Stimulated activated naive CD8-positive, alpha-beta T cell treated with anti-CD3 and anti-CD28 coated beads, Interleukin-15, amount 100 ng/mL, for 72 hours (primary cell): ENCODE measurements at regions not wholly inside any gene's neighbourhood (a gene's known extent, or its start where the extent isn't known, plus 50 kb on each side); places are given as distances from the start of the nearest gene placed in this dataset.
"Not testable (repeated sequence)": the region's sequence is repeated elsewhere in the genome, so short reads cannot be mapped to it uniquely, and the experiment has no call there.

Experiments
- ATAC-seq: fragments of 150-1000 bp; cut with Tn5 transposase; 2 replicates; pipeline ENCODE4 v1.10.0; 2021; ENCODE audit warnings: mild to moderate bottlenecking, moderate library complexity
- DNase-seq, 2 donors: peaks; one replicate each; pipeline ENCODE4 v3.0.0; 2021 to 2022
- H3K27ac Mint-ChIP-seq, 2 donors: one replicate each; pipeline ENCODE4 v1.8.0; 2022; ENCODE audit warnings: mild to moderate bottlenecking in 2 of 2, mixed read lengths in 2 of 2, moderate library complexity in 2 of 2
- H3K27me3 Mint-ChIP-seq: one replicate; pipeline ENCODE4 v1.8.0; 2022; ENCODE audit warnings: mixed read lengths
- H3K4me1 Mint-ChIP-seq: one replicate; pipeline ENCODE4 v1.8.0; 2022; ENCODE audit warnings: mild to moderate bottlenecking, mixed read lengths
- H3K4me3 Mint-ChIP-seq, 2 donors: one replicate each; pipeline ENCODE4 v1.8.0; 2022; ENCODE audit warnings: mild to moderate bottlenecking in 2 of 2, mixed read lengths in 2 of 2, moderate library complexity in 1 of 2
- H3K9me3 Mint-ChIP-seq, 2 donors: one replicate each; pipeline ENCODE4 v1.8.0; 2022; ENCODE audit warnings: mixed read lengths in 2 of 2

- Mint-ChIP-seq H3K27me3 (no peaks in the 10 kb centered on the region), H3K4me1 (no peaks in the 10 kb centered on the region), H3K4me3 (no peak overlapping the region), H3K9me3 (no peaks in the 10 kb centered on the region), H3K27ac (no peak overlapping the region)
- ATAC-seq, result no peak
- DNase-seq, result no peak
These were observed 361.0 kb upstream of the TMEFF2 start for GRCh38 chr2:192555740-192556139.

GRCh38 chr2:192551760-192552159 is 357.0 kb upstream of the TMEFF2 start:
- Mint-ChIP-seq H3K4me3 (no peak overlapping the region), H3K4me1 (no peaks in the 10 kb centered on the region), H3K27ac (no peak overlapping the region), H3K9me3 (no peaks in the 10 kb centered on the region), H3K27me3 (no peaks in the 10 kb centered on the region)
- ATAC-seq (no peak), DNase-seq (no peak)

GRCh38 chr2:192546565-192546964 is 351.8 kb upstream of the TMEFF2 start:
- no peaks in the 10 kb centered on the region for H3K9me3 Mint-ChIP-seq
- no peaks in the 10 kb centered on the region for H3K27me3 Mint-ChIP-seq
- no peak overlapping the region for H3K4me3 Mint-ChIP-seq
- no peaks in the 10 kb centered on the region for H3K4me1 Mint-ChIP-seq
- H3K27ac Mint-ChIP-seq, result no peak overlapping the region
- DNase-seq (no peak), ATAC-seq (no peak)

- Mint-ChIP-seq H3K4me3 (no peak overlapping the region), H3K4me1 (no peaks in the 10 kb centered on the region), H3K9me3 (no peaks in the 10 kb centered on the region), H3K27me3 (no peaks in the 10 kb centered on the region), H3K27ac (no peak overlapping the region)
- no peak for ATAC-seq
- no peak for DNase-seq
These were observed 349.7 kb upstream of the TMEFF2 start for GRCh38 chr2:192544371-192544955.

GRCh38 chr2:192542148-192543066 is 347.7 kb upstream of the TMEFF2 start:
- not testable (repeated sequence) for H3K27me3 Mint-ChIP-seq, DNase-seq, H3K4me3 Mint-ChIP-seq, H3K9me3 Mint-ChIP-seq, H3K4me1 Mint-ChIP-seq, H3K27ac Mint-ChIP-seq, ATAC-seq

- no peaks in the 10 kb centered on the region for H3K4me1 Mint-ChIP-seq
- no peaks in the 10 kb centered on the region for H3K9me3 Mint-ChIP-seq
- no peak overlapping the region for H3K27ac Mint-ChIP-seq
- no peak for DNase-seq
- H3K4me3 Mint-ChIP-seq, result no peak overlapping the region
- no peaks in the 10 kb centered on the region for H3K27me3 Mint-ChIP-seq
- no peak for ATAC-seq
These were observed 344.6 kb upstream of the TMEFF2 start for GRCh38 chr2:192539306-192539705.

GRCh38 chr2:192536922-192537624 is 342.3 kb upstream of the TMEFF2 start:
- no peaks in the 10 kb centered on the region for H3K27me3 Mint-ChIP-seq
- no peaks in the 10 kb centered on the region for H3K9me3 Mint-ChIP-seq
- DNase-seq (no peak), ATAC-seq (no peak)
- no peak overlapping the region for H3K4me3 Mint-ChIP-seq
- H3K4me1 Mint-ChIP-seq, result no peaks in the 10 kb centered on the region
- no peak overlapping the region for H3K27ac Mint-ChIP-seq

GRCh38 chr2:192535956-192536921 is 341.5 kb upstream of the TMEFF2 start:
- H3K4me1 Mint-ChIP-seq, result no peaks in the 10 kb centered on the region
- H3K27ac Mint-ChIP-seq, result no peak overlapping the region
- H3K4me3 Mint-ChIP-seq, result no peak overlapping the region
- DNase-seq (no peak), ATAC-seq (no peak)
- H3K27me3 Mint-ChIP-seq, result no peaks in the 10 kb centered on the region
- no peaks in the 10 kb centered on the region for H3K9me3 Mint-ChIP-seq

- Mint-ChIP-seq H3K27me3 (no peaks in the 10 kb centered on the region), H3K27ac (no peak overlapping the region), H3K4me3 (no peak overlapping the region), H3K4me1 (no peaks in the 10 kb centered on the region), H3K9me3 (peaks cover 0 to 8% of the 10 kb centered on the region in 2 donors)
- ATAC-seq (no peak), DNase-seq (no peak)
These were observed 339.3 kb upstream of the TMEFF2 start for GRCh38 chr2:192534072-192534471.

- H3K4me3 Mint-ChIP-seq, H3K4me1 Mint-ChIP-seq, H3K27ac Mint-ChIP-seq, H3K27me3 Mint-ChIP-seq, DNase-seq, ATAC-seq: not testable (repeated sequence)
- H3K9me3 Mint-ChIP-seq, result peaks cover 5 to 22% of the 10 kb centered on the region in 2 donors
These were observed 330.0 kb upstream of the TMEFF2 start for GRCh38 chr2:192524642-192525251.

GRCh38 chr2:192524214-192524613 is 329.5 kb upstream of the TMEFF2 start:
- not testable (repeated sequence) for H3K4me1 Mint-ChIP-seq, ATAC-seq, DNase-seq, H3K27me3 Mint-ChIP-seq, H3K4me3 Mint-ChIP-seq, H3K27ac Mint-ChIP-seq
- H3K9me3 Mint-ChIP-seq, result peaks cover 5 to 21% of the 10 kb centered on the region in 2 donors

GRCh38 chr2:192515937-192516336 is 321.2 kb upstream of the TMEFF2 start:
- H3K27ac Mint-ChIP-seq, result no peak overlapping the region
- H3K4me1 Mint-ChIP-seq, result no peaks in the 10 kb centered on the region
- no peak for ATAC-seq
- no peaks in the 10 kb centered on the region for H3K27me3 Mint-ChIP-seq
- no peak for DNase-seq
- H3K9me3 Mint-ChIP-seq, result no peaks in the 10 kb centered on the region
- H3K4me3 Mint-ChIP-seq, result no peak overlapping the region

- no peaks in the 10 kb centered on the region for H3K27me3 Mint-ChIP-seq
- H3K4me1 Mint-ChIP-seq, result no peaks in the 10 kb centered on the region
- H3K27ac Mint-ChIP-seq, result no peak overlapping the region
- no peak overlapping the region for H3K4me3 Mint-ChIP-seq
- no peak for DNase-seq
- no peaks in the 10 kb centered on the region for H3K9me3 Mint-ChIP-seq
- no peak for ATAC-seq
These were observed 318.8 kb upstream of the TMEFF2 start for GRCh38 chr2:192513575-192513974.

GRCh38 chr2:192507836-192508450 is 313.2 kb upstream of the TMEFF2 start:
- not testable (repeated sequence) for H3K4me1 Mint-ChIP-seq, H3K4me3 Mint-ChIP-seq, H3K27ac Mint-ChIP-seq, DNase-seq, ATAC-seq
- Mint-ChIP-seq H3K27me3 (peaks cover 12% of the 10 kb centered on the region), H3K9me3 (peaks cover 9 to 14% of the 10 kb centered on the region in 2 donors)
